ENCODE measurements at regions not wholly inside any gene's neighbourhood (a gene's known extent, or its start where the extent isn't known, plus 50 kb on each side); places are given as distances from the start of the nearest gene placed in this dataset.
"Not testable (repeated sequence)": the region's sequence is repeated elsewhere in the genome, so short reads cannot be mapped to it uniquely, and the experiment has no call there.

GRCh38 chr15:87645723-87646122 is 610.8 kb downstream of the NTRK3 start:
- H3K4me3 ChIP-seq (replicated peaks; ENCODE audit: low read depth, low read length), result no peak overlapping the region
- no peak for DNase-seq (ENCODE audit: extremely low read depth, low read depth)
- TF ChIP-seq, protein P1, sequence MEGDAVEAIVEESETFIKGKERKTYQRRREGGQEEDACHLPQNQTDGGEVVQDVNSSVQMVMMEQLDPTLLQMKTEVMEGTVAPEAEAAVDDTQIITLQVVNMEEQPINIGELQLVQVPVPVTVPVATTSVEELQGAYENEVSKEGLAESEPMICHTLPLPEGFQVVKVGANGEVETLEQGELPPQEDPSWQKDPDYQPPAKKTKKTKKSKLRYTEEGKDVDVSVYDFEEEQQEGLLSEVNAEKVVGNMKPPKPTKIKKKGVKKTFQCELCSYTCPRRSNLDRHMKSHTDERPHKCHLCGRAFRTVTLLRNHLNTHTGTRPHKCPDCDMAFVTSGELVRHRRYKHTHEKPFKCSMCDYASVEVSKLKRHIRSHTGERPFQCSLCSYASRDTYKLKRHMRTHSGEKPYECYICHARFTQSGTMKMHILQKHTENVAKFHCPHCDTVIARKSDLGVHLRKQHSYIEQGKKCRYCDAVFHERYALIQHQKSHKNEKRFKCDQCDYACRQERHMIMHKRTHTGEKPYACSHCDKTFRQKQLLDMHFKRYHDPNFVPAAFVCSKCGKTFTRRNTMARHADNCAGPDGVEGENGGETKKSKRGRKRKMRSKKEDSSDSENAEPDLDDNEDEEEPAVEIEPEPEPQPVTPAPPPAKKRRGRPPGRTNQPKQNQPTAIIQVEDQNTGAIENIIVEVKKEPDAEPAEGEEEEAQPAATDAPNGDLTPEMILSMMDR (IDR thresholded peaks at IDR 0.05; ENCODE audit: low read depth, low read length, missing control alignments), result no peak

GRCh38 chr15:87642997-87643396 is 613.5 kb downstream of the NTRK3 start:
- H3K4me3 ChIP-seq (replicated peaks; ENCODE audit: low read depth, low read length); DNase-seq (ENCODE audit: extremely low read depth, low read depth): not testable (repeated sequence)

DNA sequence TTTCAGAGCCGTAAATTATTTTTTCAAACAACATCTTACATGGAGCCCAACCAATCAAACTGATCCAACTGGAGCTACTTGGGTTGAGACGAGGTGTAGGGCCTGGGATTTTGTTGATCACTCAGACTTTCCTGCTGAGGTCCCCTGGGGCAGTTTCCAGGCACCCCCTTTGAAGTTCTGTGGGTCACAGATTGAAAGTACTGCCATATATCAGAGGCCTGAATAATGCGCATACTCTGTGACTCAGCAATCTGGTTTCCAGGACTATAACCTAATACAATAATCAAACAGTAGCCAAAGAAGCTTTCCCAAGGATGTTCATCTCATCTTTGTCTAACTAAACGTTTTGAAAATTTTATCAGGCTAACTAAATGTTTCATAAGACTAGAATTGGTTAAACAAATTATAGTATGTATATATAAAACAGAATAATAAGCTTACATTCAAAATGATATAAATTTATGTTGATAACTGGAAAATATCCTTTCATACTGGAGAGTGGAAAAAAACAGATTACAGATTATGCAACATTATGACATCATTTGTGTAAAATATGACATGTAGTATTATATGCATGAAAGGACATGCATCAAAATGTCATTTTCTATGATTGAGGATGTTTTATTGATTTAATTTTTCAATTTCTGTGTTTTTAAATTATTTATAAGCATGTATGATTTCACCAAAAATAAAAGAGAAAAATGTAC is 617.1 kb downstream of the NTRK3 start:
- DNase-seq (ENCODE audit: extremely low read depth, low read depth), result no peak
- H3K4me3 ChIP-seq (replicated peaks; ENCODE audit: low read depth, low read length), result no peak overlapping the region
- TF ChIP-seq, protein P1 (IDR thresholded peaks at IDR 0.05; ENCODE audit: low read depth, low read length, missing control alignments), result no peak

- DNase-seq (ENCODE audit: extremely low read depth, low read depth), result no peak
- TF ChIP-seq, protein P1 (IDR thresholded peaks at IDR 0.05; ENCODE audit: low read depth, low read length, missing control alignments), result no peak
- H3K4me3 ChIP-seq (replicated peaks; ENCODE audit: low read depth, low read length), result no peak overlapping the region
Observed at GRCh38 chr15:87638554-87639083, 617.9 kb downstream of the NTRK3 start.

DNA sequence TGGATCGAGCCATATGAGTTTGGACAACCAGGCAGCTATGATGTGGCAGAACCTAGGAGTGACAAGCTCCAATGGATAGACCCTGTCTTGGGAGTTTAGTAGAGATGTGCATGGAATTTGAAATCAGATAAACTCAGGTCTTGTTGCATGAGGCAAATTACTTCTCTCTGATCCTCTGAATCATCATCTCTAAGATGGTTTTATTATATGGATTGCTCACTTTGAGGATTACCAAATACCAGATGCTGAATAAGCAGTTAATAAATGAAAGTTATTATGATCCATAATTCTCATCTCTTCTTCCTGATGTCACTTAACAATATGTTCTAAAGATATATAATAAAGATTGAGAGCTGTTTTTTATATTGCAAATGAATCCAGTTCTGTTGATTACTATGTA is 622.2 kb downstream of the NTRK3 start:
- TF ChIP-seq, protein P1 (IDR thresholded peaks at IDR 0.05; ENCODE audit: low read depth, low read length, missing control alignments), result no peak
- DNase-seq (ENCODE audit: extremely low read depth, low read depth), result no peak

GRCh38 chr15:87633525-87633924 is 623.0 kb downstream of the NTRK3 start:
- no peak overlapping the region for H3K4me3 ChIP-seq (replicated peaks; ENCODE audit: low read depth, low read length)
- TF ChIP-seq, protein P1 (IDR thresholded peaks at IDR 0.05; ENCODE audit: low read depth, low read length, missing control alignments), result no peak
- no peak for DNase-seq (ENCODE audit: extremely low read depth, low read depth)

More for the DNA sequence above, 622.2 kb downstream of the NTRK3 start:
- H3K4me3 ChIP-seq (replicated peaks; ENCODE audit: low read depth, low read length), result no peak overlapping the region

DNA sequence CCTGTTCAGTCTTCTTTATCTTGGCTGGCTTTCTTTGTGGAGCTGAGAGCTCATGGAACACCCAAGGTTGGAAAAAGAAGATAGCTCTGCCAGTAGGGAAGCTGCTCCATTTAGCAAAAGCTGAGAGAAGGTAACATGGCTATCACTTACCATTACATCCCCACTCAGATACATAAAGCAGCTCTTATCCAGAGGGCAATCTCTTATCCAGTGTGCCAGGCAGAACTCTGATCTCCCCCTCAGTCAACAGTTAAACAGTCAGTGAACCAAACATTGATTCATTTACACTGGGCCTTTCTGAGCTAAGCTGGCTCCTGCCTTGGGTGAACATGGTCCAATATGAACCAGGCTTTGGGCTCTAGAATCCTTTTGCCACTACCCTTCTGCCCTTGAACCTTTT is 624.2 kb downstream of the NTRK3 start:
- TF ChIP-seq, protein P1 (IDR thresholded peaks at IDR 0.05; ENCODE audit: low read depth, low read length, missing control alignments), result no peak
- no peak for DNase-seq (ENCODE audit: extremely low read depth, low read depth)
- no peak overlapping the region for H3K4me3 ChIP-seq (replicated peaks; ENCODE audit: low read depth, low read length)
